ENCODE measurements at regions not wholly inside any gene's neighbourhood (a gene's known extent, or its start where the extent isn't known, plus 50 kb on each side); places are given as distances from the start of the nearest gene placed in this dataset.

DNA sequence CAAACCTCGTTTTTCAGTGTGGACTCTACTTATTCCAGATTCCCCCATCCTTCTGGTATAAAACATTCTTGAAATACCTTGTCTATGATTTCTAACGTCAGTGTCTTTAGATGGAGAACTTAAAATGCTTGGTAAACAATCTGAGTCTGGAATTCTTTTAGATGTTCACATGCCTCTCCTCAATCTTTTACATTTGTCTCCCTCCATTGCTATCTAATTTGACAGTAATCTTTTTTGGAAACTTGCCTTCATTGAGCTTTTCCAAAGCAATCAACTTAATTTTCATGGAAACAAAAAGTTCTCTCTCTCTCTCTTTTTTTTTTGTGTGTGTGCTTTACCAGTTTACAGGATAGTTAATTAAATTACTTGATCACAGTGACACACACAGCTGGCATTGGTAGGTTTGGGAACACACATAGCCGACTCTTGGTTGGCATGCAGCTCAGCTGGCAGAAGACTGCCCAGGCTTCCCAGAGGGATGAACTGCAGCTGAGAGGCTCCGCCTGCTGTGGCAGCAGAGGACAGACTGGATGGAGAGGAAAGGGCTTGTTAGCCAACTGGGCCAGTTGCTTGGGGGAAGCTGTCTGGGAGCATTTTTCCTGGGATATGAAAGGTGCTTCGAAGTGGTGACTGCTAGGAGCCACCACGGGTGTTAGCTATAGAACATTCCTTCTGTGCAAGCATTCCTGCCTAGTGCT lies 271.3 kb downstream of the ZSWIM6 start:
- TF ChIP-seq FOXM1 (IDR thresholded peaks at IDR 0.05; ENCODE audit: borderline replicate concordance) (no peak), SP1 (IDR thresholded peaks at IDR 0.05) (no peak), FOXA1 (IDR thresholded peaks at IDR 0.05) (no peak), SUZ12 (IDR thresholded peaks at IDR 0.05) (no peak), FOXK2 (IDR thresholded peaks at IDR 0.05) (no peak), TARDBP (IDR thresholded peaks at IDR 0.05) (no peak), L3MBTL2 (conservative IDR thresholded peaks at IDR 0.05) (no peak), ELF4 (IDR thresholded peaks at IDR 0.05) (no peak), ARNT (IDR thresholded peaks at IDR 0.05) (no peak), CTBP1 (IDR thresholded peaks at IDR 0.05; ENCODE audit: borderline replicate concordance) (no peak), ZNF384 (IDR thresholded peaks at IDR 0.05) (no peak), NFRKB (IDR thresholded peaks at IDR 0.05) (no peak)
- TF ChIP-seq, protein P1, sequence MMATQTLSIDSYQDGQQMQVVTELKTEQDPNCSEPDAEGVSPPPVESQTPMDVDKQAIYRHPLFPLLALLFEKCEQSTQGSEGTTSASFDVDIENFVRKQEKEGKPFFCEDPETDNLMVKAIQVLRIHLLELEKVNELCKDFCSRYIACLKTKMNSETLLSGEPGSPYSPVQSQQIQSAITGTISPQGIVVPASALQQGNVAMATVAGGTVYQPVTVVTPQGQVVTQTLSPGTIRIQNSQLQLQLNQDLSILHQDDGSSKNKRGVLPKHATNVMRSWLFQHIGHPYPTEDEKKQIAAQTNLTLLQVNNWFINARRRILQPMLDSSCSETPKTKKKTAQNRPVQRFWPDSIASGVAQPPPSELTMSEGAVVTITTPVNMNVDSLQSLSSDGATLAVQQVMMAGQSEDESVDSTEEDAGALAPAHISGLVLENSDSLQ (IDR thresholded peaks at IDR 0.05) = no peak
